ENCODE measurements at regions not wholly inside any gene's neighbourhood (a gene's known extent, or its start where the extent isn't known, plus 50 kb on each side); places are given as distances from the start of the nearest gene placed in this dataset.
"Not testable (repeated sequence)": the region's sequence is repeated elsewhere in the genome, so short reads cannot be mapped to it uniquely, and the experiment has no call there.

DNA sequence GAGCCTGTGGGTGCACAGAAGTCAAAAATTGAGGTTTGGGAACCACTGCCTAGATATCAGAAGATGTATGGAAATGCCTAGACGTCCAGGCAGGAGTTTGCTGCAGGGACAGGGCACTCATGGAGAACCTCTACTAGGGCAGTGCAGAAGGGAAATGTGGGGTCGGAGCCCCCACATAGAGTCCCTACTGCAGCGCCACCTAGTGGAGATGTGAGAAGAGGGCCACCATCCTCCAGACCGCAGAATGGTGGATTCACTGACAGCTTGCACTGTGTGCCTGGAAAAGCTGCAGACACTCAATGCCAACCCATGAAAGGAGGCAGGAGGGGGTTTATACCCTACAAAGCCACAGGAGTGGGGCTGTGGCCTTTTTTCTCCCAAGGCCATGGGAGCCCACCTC is 159.0 kb upstream of the ROPN1B start:
- H3K36me3 ChIP-seq (replicated peaks in 1 of 2; ENCODE audit: control insufficient read depth in 2 of 2, insufficient read depth in 2 of 2, low read length in 2 of 2); H2BK120ac ChIP-seq (ENCODE audit: low read depth, low read length); H3K27ac ChIP-seq (replicated peaks; ENCODE audit: low read length); DNase-seq (ENCODE audit: low spot score); H2BK12ac ChIP-seq (ENCODE audit: low read length); H2AFZ ChIP-seq (ENCODE audit: low read length); H3K4me2 ChIP-seq (ENCODE audit: insufficient read depth, low read length, poor library complexity, severe bottlenecking); H4K8ac ChIP-seq (ENCODE audit: low read depth, low read length); H3K4ac ChIP-seq (ENCODE audit: low read length); H3K79me1 ChIP-seq (ENCODE audit: low read depth, low read length); H3K18ac ChIP-seq (ENCODE audit: low read length); H4K91ac ChIP-seq (ENCODE audit: low read depth, low read length, poor library complexity); H3K14ac ChIP-seq (ENCODE audit: low read length); H2BK15ac ChIP-seq (ENCODE audit: low read length); H3K9ac ChIP-seq (ENCODE audit: low read depth, low read length, poor library complexity); H3K4me1 ChIP-seq (ENCODE audit: control insufficient read depth in 2 of 2, insufficient read depth in 1 of 2, low read depth in 1 of 2, low read length in 2 of 2); H3K23ac ChIP-seq (ENCODE audit: low read depth, low read length, poor library complexity); H2AK5ac ChIP-seq (ENCODE audit: low read depth, low read length); H2BK5ac ChIP-seq (ENCODE audit: low read length); H3K9me3 ChIP-seq (replicated peaks in 1 of 2; ENCODE audit: control insufficient read depth in 2 of 2, insufficient read depth in 1 of 2, low read depth in 1 of 2, low read length in 2 of 2); H3K27me3 ChIP-seq (ENCODE audit: control insufficient read depth in 3 of 3, insufficient read depth in 3 of 3, low read depth in 1 of 3, low read length in 3 of 3); H3K4me3 ChIP-seq (ENCODE audit: low read length in 2 of 2): not testable (repeated sequence)
- no CpG with 5 or more reads among the region's 4 CpGs for WGBS, 2 donors (ENCODE audit: extremely low coverage in 2 of 2, insufficient read length in 2 of 2, insufficient replicate concordance in 1 of 2)

DNA sequence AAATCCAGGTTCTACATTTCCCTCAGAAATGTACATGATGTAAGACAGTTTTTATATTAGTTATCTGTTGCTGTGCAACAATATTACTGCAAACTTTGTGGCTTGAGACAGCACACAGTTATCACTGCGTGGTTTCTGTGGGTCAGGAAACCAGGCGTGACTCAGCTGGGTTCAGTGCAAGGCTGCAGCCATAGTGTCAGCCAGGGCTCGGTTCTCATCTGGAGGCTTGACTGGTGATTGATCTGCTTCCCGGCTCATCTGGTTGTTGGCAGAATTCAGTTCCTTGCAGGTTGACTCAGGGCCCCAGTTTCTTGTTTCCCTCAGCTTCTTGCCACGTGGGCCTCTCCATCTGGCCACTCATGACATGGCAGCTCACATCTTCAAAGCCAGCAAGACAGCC is 146.8 kb upstream of the ROPN1B start:
- not testable (repeated sequence) for H4K91ac ChIP-seq (ENCODE audit: low read depth, low read length, poor library complexity); H3K9ac ChIP-seq (ENCODE audit: low read depth, low read length, poor library complexity); H3K4me3 ChIP-seq (ENCODE audit: low read length in 2 of 2); H3K4me2 ChIP-seq (ENCODE audit: insufficient read depth, low read length, poor library complexity, severe bottlenecking); H3K27ac ChIP-seq (replicated peaks; ENCODE audit: low read length); H2BK15ac ChIP-seq (ENCODE audit: low read length); H3K14ac ChIP-seq (ENCODE audit: low read length); H2BK5ac ChIP-seq (ENCODE audit: low read length); H2BK120ac ChIP-seq (ENCODE audit: low read depth, low read length); DNase-seq (ENCODE audit: low spot score); H2BK12ac ChIP-seq (ENCODE audit: low read length); H3K23ac ChIP-seq (ENCODE audit: low read depth, low read length, poor library complexity); H3K18ac ChIP-seq (ENCODE audit: low read length); H2AK5ac ChIP-seq (ENCODE audit: low read depth, low read length); H3K4me1 ChIP-seq (ENCODE audit: control insufficient read depth in 2 of 2, insufficient read depth in 1 of 2, low read depth in 1 of 2, low read length in 2 of 2); H2AFZ ChIP-seq (ENCODE audit: low read length); H3K9me3 ChIP-seq (replicated peaks in 1 of 2; ENCODE audit: control insufficient read depth in 2 of 2, insufficient read depth in 1 of 2, low read depth in 1 of 2, low read length in 2 of 2); H3K36me3 ChIP-seq (replicated peaks in 1 of 2; ENCODE audit: control insufficient read depth in 2 of 2, insufficient read depth in 2 of 2, low read length in 2 of 2); H3K4ac ChIP-seq (ENCODE audit: low read length); H4K8ac ChIP-seq (ENCODE audit: low read depth, low read length); H3K27me3 ChIP-seq (ENCODE audit: control insufficient read depth in 3 of 3, insufficient read depth in 3 of 3, low read depth in 1 of 3, low read length in 3 of 3); H3K79me1 ChIP-seq (ENCODE audit: low read depth, low read length)
- WGBS, 2 donors (ENCODE audit: extremely low coverage in 2 of 2, insufficient read length in 2 of 2, insufficient replicate concordance in 1 of 2) = no CpG with 5 or more reads among the region's 5 CpGs

DNA sequence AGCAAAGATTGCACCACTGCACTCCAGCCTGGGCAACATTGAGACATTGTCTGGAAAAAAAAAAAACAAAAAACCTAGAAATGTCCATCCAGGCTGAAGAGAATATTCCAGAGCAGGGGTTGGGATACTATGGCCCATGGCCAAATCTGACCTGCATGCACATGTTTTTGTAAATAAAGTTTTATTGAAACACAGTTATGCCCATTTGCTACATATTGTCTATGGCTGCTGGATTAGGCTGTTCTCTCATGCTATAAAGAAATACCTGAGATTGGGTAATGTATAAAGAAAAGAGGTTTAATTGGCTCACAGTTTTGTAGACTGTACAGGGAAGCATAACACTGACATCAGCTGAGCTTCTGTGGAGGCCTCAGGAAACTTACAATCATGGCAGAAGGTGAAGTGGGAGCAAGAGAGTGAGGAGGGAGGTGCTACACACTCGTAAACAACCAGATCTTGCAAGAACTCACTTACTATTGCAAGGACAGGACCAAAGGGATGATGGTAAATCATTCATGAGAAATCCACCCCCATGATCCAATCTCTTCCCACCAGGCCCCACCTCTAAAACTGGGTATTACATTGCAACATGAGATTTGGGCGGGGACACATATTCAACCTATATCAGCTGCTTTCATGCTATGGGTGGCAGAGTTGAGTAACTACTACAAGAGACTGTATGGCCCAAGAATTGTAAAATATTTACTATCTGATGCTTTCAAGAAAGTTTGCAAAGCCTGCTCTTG is 137.8 kb upstream of the ROPN1B start:
- H3K4me1 ChIP-seq (ENCODE audit: control insufficient read depth in 2 of 2, insufficient read depth in 1 of 2, low read depth in 1 of 2, low read length in 2 of 2); H2BK15ac ChIP-seq (ENCODE audit: low read length); H2BK120ac ChIP-seq (ENCODE audit: low read depth, low read length); H3K79me1 ChIP-seq (ENCODE audit: low read depth, low read length); H4K8ac ChIP-seq (ENCODE audit: low read depth, low read length); H4K91ac ChIP-seq (ENCODE audit: low read depth, low read length, poor library complexity); H3K27me3 ChIP-seq (ENCODE audit: control insufficient read depth in 3 of 3, insufficient read depth in 3 of 3, low read depth in 1 of 3, low read length in 3 of 3); H3K27ac ChIP-seq (replicated peaks; ENCODE audit: low read length); H2AFZ ChIP-seq (ENCODE audit: low read length); H3K9me3 ChIP-seq (replicated peaks in 1 of 2; ENCODE audit: control insufficient read depth in 2 of 2, insufficient read depth in 1 of 2, low read depth in 1 of 2, low read length in 2 of 2); H3K14ac ChIP-seq (ENCODE audit: low read length); H2BK5ac ChIP-seq (ENCODE audit: low read length); H2BK12ac ChIP-seq (ENCODE audit: low read length); H3K9ac ChIP-seq (ENCODE audit: low read depth, low read length, poor library complexity); H3K36me3 ChIP-seq (replicated peaks in 1 of 2; ENCODE audit: control insufficient read depth in 2 of 2, insufficient read depth in 2 of 2, low read length in 2 of 2); H3K18ac ChIP-seq (ENCODE audit: low read length); DNase-seq (ENCODE audit: low spot score); H3K4me2 ChIP-seq (ENCODE audit: insufficient read depth, low read length, poor library complexity, severe bottlenecking); H3K4ac ChIP-seq (ENCODE audit: low read length); H3K4me3 ChIP-seq (ENCODE audit: low read length in 2 of 2); H3K23ac ChIP-seq (ENCODE audit: low read depth, low read length, poor library complexity); H2AK5ac ChIP-seq (ENCODE audit: low read depth, low read length): not testable (repeated sequence)
- WGBS, 2 donors (ENCODE audit: extremely low coverage in 2 of 2, insufficient read length in 2 of 2, insufficient replicate concordance in 1 of 2) = no CpG with 5 or more reads among the region's 2 CpGs

DNA sequence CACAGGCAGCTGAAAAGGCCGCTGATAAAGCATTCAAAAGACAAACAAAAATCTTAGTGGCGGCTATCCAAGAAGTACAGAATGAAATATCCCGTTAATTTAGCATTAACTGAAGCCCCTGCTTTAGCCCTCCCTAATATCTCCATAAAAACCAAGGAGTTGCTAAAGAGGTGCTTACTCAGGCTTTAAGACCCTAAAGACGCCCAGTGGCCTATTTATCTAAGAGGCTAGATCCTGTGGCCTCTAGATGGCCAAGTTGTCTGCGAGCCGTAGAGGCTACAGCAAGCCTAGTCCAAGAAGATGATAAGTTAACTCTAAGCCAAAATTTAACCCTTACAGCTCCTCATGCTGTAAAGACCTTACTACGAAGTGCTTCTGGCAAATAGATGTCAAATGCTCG is 133.4 kb upstream of the ROPN1B start:
- H3K9ac ChIP-seq (ENCODE audit: low read depth, low read length, poor library complexity); H3K23ac ChIP-seq (ENCODE audit: low read depth, low read length, poor library complexity); H3K4me1 ChIP-seq (ENCODE audit: control insufficient read depth in 2 of 2, insufficient read depth in 1 of 2, low read depth in 1 of 2, low read length in 2 of 2); H3K18ac ChIP-seq (ENCODE audit: low read length); H2BK120ac ChIP-seq (ENCODE audit: low read depth, low read length); H3K4me3 ChIP-seq (ENCODE audit: low read length in 2 of 2); H2BK15ac ChIP-seq (ENCODE audit: low read length); H3K14ac ChIP-seq (ENCODE audit: low read length); H2BK12ac ChIP-seq (ENCODE audit: low read length); H3K79me1 ChIP-seq (ENCODE audit: low read depth, low read length); H4K8ac ChIP-seq (ENCODE audit: low read depth, low read length); H3K4ac ChIP-seq (ENCODE audit: low read length); H2AK5ac ChIP-seq (ENCODE audit: low read depth, low read length); DNase-seq (ENCODE audit: low spot score); H3K27me3 ChIP-seq (ENCODE audit: control insufficient read depth in 3 of 3, insufficient read depth in 3 of 3, low read depth in 1 of 3, low read length in 3 of 3); H3K9me3 ChIP-seq (replicated peaks in 1 of 2; ENCODE audit: control insufficient read depth in 2 of 2, insufficient read depth in 1 of 2, low read depth in 1 of 2, low read length in 2 of 2); H3K4me2 ChIP-seq (ENCODE audit: insufficient read depth, low read length, poor library complexity, severe bottlenecking); H3K36me3 ChIP-seq (replicated peaks in 1 of 2; ENCODE audit: control insufficient read depth in 2 of 2, insufficient read depth in 2 of 2, low read length in 2 of 2); H2BK5ac ChIP-seq (ENCODE audit: low read length); H4K91ac ChIP-seq (ENCODE audit: low read depth, low read length, poor library complexity); H3K27ac ChIP-seq (replicated peaks; ENCODE audit: low read length): not testable (repeated sequence)
- H2AFZ ChIP-seq (ENCODE audit: low read length) = peak overlapping the region; percentile 49
- no CpG with 5 or more reads among the region's 8 CpGs for WGBS, 2 donors (ENCODE audit: extremely low coverage in 2 of 2, insufficient read length in 2 of 2, insufficient replicate concordance in 1 of 2)

Measured in neuronal stem cell (in vitro differentiated cells).